B cell (primary cell): ENCODE measurements at regions not wholly inside any gene's neighbourhood (a gene's known extent, or its start where the extent isn't known, plus 50 kb on each side); places are given as distances from the start of the nearest gene placed in this dataset.

ENCODE experiments used
- ATAC-seq: fragments of 200-7000 bp; cut with Tn5 transposase; one replicate; pipeline ENCODE4 v1.10.0; 2021; ENCODE audit warnings: low read depth, mild to moderate bottlenecking, moderate number of reproducible peaks, moderate library complexity
- CTCF ChIA-PET: fragments of 350-600 bp; sonication (Branson Sonifier 250); formaldehyde crosslinking; loops from one replicate; lab custom pipeline; 2021; ENCODE audit warnings: antibody characterized with exemption, inconsistent platforms; lab: Charles Lee
- POLR2A ChIA-PET: fragments of 350-600 bp; sonication (Branson Sonifier 250); formaldehyde crosslinking; loops from one replicate; lab custom pipeline; 2021; ENCODE audit warnings: antibody characterized with exemption; lab: Charles Lee
- DNase-seq: peaks from one replicate; pipeline ENCODE4 v3.0.0; 2013
- H2AFZ ChIP-seq: 2 replicates; pipeline ENCODE4 v1.6.1; 2012; ENCODE audit warnings: mild to moderate bottlenecking, low read depth, low read length; ENCODE audit not compliant: insufficient read depth, poor library complexity, severe bottlenecking
- H3K27ac ChIP-seq, 2 donors: 1 replicate in 1 of 2; 2 replicates in 1 of 2; pipeline ENCODE4 v1.5.1; 2012 to 2013; ENCODE audit warnings: low read length in 2 of 2, mild to moderate bottlenecking in 2 of 2, moderate library complexity in 1 of 2
- H3K27me3 ChIP-seq, 4 experiments: fragments of 200-600 bp in 1 of 4; sonication (generic) in 1 of 4; replicated peaks in 1 of 4; 1 replicate in 2 of 4; 2 replicates in 2 of 4; pipeline versions ENCODE4 v1.6.1 to v1.7.0; 2013 to 2016; ENCODE audit warnings: low read length in 3 of 4, mild to moderate bottlenecking in 2 of 4, mixed read lengths in 1 of 4, moderate library complexity in 1 of 4; ENCODE audit not compliant: insufficient read depth in 4 of 4, control insufficient read depth in 3 of 4; ENCODE audit errors: control extremely low read depth in 1 of 4
- H3K36me3 ChIP-seq, 2 experiments: replicated peaks in 1 of 2; 1 replicate in 1 of 2; 2 replicates in 1 of 2; pipeline versions ENCODE4 v1.6.1 to v1.7.1; 2013; ENCODE audit warnings: low read length in 1 of 2; ENCODE audit not compliant: insufficient read depth in 2 of 2, control insufficient read depth in 1 of 2; ENCODE audit errors: control extremely low read depth in 1 of 2, extremely low read depth in 1 of 2
- H3K4me1 ChIP-seq, 2 donors: fragments of 200-600 bp in 1 of 2; sonication (generic) in 1 of 2; 1 replicate in 1 of 2; 2 replicates in 1 of 2; pipeline versions ENCODE4 v1.5.1 to v1.6.1; 2013 to 2017; ENCODE audit warnings: low read length in 2 of 2; ENCODE audit not compliant: control insufficient read depth in 2 of 2, insufficient read depth in 2 of 2
- H3K4me2 ChIP-seq: replicated peaks from 2 replicates; pipeline ENCODE3; 2012; ENCODE audit warnings: mild to moderate bottlenecking, low read depth, low read length; ENCODE audit not compliant: poor library complexity, severe bottlenecking
- H3K4me3 ChIP-seq, 5 experiments: fragments of 200-600 bp in 1 of 5; sonication (generic) in 1 of 5; 1 replicate in 3 of 5; 2 replicates in 2 of 5; pipeline versions ENCODE4 v1.5.1 to v1.7.0; 2011 to 2016; ENCODE audit warnings: low read length in 4 of 5, mild to moderate bottlenecking in 4 of 5, low read depth in 2 of 5, control low read depth in 1 of 5, moderate library complexity in 1 of 5; ENCODE audit not compliant: insufficient read depth in 1 of 5; ENCODE audit errors: control extremely low read depth in 1 of 5, extremely low read depth in 1 of 5
- H3K79me2 ChIP-seq: fragments of 200-600 bp; sonication (generic); one replicate; pipeline ENCODE4 v1.6.0; 2016; ENCODE audit warnings: low read length; ENCODE audit not compliant: control insufficient read depth, insufficient read depth
- H3K9ac ChIP-seq: fragments of 200-600 bp; sonication (generic); 2 replicates; pipeline ENCODE4 v1.6.1; 2017; ENCODE audit warnings: mild to moderate bottlenecking, low read length, moderate library complexity
- H3K9me3 ChIP-seq, 3 donors: one replicate each; pipeline versions ENCODE4 v1.6.1 to v1.7.1; 2013; ENCODE audit warnings: low read length in 2 of 3; ENCODE audit not compliant: control insufficient read depth in 2 of 3, insufficient read depth in 1 of 3; ENCODE audit errors: control extremely low read depth in 1 of 3
- H4K20me1 ChIP-seq: 2 replicates; pipeline ENCODE4 v1.6.0; 2012; ENCODE audit warnings: mild to moderate bottlenecking, low read length; ENCODE audit not compliant: insufficient read depth, control insufficient read depth, poor library complexity, severe bottlenecking
- H3K27ac Mint-ChIP-seq: one replicate; pipeline ENCODE4 v1.8.0; 2021; ENCODE audit warnings: mixed read lengths
- H3K27me3 Mint-ChIP-seq: one replicate; pipeline ENCODE4 v1.8.0; 2021; ENCODE audit warnings: mixed read lengths
- H3K4me1 Mint-ChIP-seq: one replicate; pipeline ENCODE4 v1.8.0; 2021; ENCODE audit warnings: mixed read lengths
- H3K4me3 Mint-ChIP-seq: one replicate; pipeline ENCODE4 v1.8.0; 2021; ENCODE audit warnings: mixed read lengths
- H3K9me3 Mint-ChIP-seq: one replicate; pipeline ENCODE4 v1.8.0; 2022; ENCODE audit warnings: mixed read lengths; ENCODE audit not compliant: insufficient read depth
- CTCF ChIP-seq: fragments of 200-600 bp; IDR thresholded peaks from one replicate; pipeline ENCODE4 v1.8.0; 2022; ENCODE audit warnings: antibody characterized with exemption, mild to moderate bottlenecking
- EZH2 ChIP-seq: IDR thresholded peaks from 2 replicates; pipeline ENCODE4 v1.6.1; 2012; ENCODE audit warnings: borderline replicate concordance, low read depth, mild to moderate bottlenecking, moderate library complexity, low read length; ENCODE audit not compliant: insufficient read depth, poor library complexity, severe bottlenecking
- WGBS: methylation state at CpG from one replicate; pipeline ENCODE4 v1.1.5; 2013; ENCODE audit warnings: missing lambda C conversion rate; ENCODE audit not compliant: insufficient coverage; 5-methylcytosine and 5-hydroxymethylcytosine counted together
- intact Hi-C: fragments of 100-400 bp; cut with micrococcal nuclease; formaldehyde crosslinking; loops from one replicate; pipeline ENCODE4 v1.10.0; 2022

- Histone ChIP-seq H3K36me3 (no peaks in the 10 kb centered on the region), H3K9me3 (no peaks in the 10 kb centered on the region), H3K79me2 (no peaks in the 10 kb centered on the region), H3K27ac (no peak overlapping the region), H3K4me3 (no peak overlapping the region), H2AFZ (no peak overlapping the region), H3K9ac (no peak overlapping the region), H3K4me1 (no peaks in the 10 kb centered on the region), H3K4me2 (no peak overlapping the region), H4K20me1 (no peaks in the 10 kb centered on the region), H3K27me3 (peaks cover 0 to 2% (median 0%) of the 10 kb centered on the region in 4 experiments)
- WGBS = no CpG with 5 or more reads among the region's 3 CpGs
- Mint-ChIP-seq H3K27me3 (no peaks in the 10 kb centered on the region), H3K4me3 (no peak overlapping the region), H3K4me1 (no peaks in the 10 kb centered on the region), H3K9me3 (no peaks in the 10 kb centered on the region), H3K27ac (no peak overlapping the region)
- ChIA-PET POLR2A (no interaction called here), CTCF (no interaction called here)
- intact Hi-C loops = no loop called here
- ATAC-seq (no peak), DNase-seq (no peak)
- no peak for TF ChIP-seq CTCF
- TF ChIP-seq EZH2 = no peak
Measured at GRCh38 chr18:22048932-22049615, 120.3 kb upstream of the GATA6 start.

DNA sequence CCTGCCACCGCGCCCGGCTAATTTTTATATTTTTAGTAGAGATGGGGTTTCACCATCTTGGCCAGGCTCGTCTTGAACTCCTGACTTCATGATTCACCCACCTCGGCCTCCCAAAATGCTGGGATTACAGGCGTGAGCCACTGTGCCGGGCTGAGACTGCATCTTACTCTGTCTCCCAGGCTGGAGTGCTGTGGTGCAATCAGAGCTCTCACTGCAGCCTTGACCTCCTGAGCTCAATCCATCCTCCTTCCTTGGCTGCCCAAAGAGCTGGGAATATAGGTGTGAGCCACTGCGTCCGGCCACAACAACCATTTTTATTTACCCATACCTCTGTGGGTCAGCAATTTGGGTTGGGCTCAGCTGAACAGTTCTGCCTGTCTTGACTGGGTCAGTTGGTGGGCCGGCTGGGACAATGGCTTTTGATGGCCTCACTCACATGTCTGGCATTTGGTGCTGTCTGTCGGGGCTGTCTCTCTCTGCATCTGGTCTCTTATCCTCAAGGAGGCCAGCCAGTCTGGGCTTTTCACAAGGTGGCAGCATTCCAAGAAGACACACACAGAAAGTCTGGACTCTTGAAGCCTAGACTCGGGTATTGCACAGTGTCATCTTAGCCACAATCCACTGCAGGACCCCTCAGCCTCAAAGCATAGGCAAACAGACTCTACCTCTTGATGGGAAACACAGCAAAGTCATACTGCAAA, 116.8 kb upstream of the GATA6 start:
- H3K27me3 Mint-ChIP-seq = no peaks in the 10 kb centered on the region

More for the DNA sequence above, 116.8 kb upstream of the GATA6 start:
- no peaks in the 10 kb centered on the region for H3K4me1 ChIP-seq
- WGBS = 87% methylated on average over 9 of the region's 12 CpGs
- H3K4me1 Mint-ChIP-seq = no peaks in the 10 kb centered on the region
- H4K20me1 ChIP-seq = no peaks in the 10 kb centered on the region
- H3K27me3 ChIP-seq = no peaks in the 10 kb centered on the region
- H3K36me3 ChIP-seq = no peaks in the 10 kb centered on the region
- no peaks in the 10 kb centered on the region for H3K9me3 Mint-ChIP-seq
- H3K79me2 ChIP-seq = no peaks in the 10 kb centered on the region
- H3K9me3 ChIP-seq = peaks cover 0 to 4% (median 0%) of the 10 kb centered on the region in 3 donors
- DNase-seq (no peak), ATAC-seq (no peak)
- ChIA-PET POLR2A (no interaction called here), CTCF (no interaction called here)
- no peak overlapping the region for H3K27ac Mint-ChIP-seq
- no peak for TF ChIP-seq CTCF
- TF ChIP-seq EZH2 = no peak
- H3K4me2 ChIP-seq = no peak overlapping the region
- intact Hi-C loops = no loop called here
- no peak overlapping the region for H2AFZ ChIP-seq
- no peak overlapping the region for H3K4me3 ChIP-seq
- H3K4me3 Mint-ChIP-seq = no peak overlapping the region
- no peak overlapping the region for H3K27ac ChIP-seq
- H3K9ac ChIP-seq = no peak overlapping the region
